ENCODE measurements at regions not wholly inside any gene's neighbourhood (a gene's known extent, or its start where the extent isn't known, plus 50 kb on each side); places are given as distances from the start of the nearest gene placed in this dataset.
"Not testable (repeated sequence)": the region's sequence is repeated elsewhere in the genome, so short reads cannot be mapped to it uniquely, and the experiment has no call there.

- no peak for DNase-seq (ENCODE audit: low read depth)
Observed at GRCh38 chr10:125266966-125267365, 106.6 kb upstream of the CTBP2 start.

GRCh38 chr10:125266541-125266940, 106.2 kb upstream of the CTBP2 start:
- no peak for DNase-seq (ENCODE audit: low read depth)

GRCh38 chr10:125265579-125265955, 105.2 kb upstream of the CTBP2 start:
- no peak for DNase-seq (ENCODE audit: low read depth)

- no peak for DNase-seq (ENCODE audit: low read depth)
Observed at GRCh38 chr10:125264757-125265578, 104.6 kb upstream of the CTBP2 start.

- DNase-seq (ENCODE audit: low read depth): no peak
Observed at GRCh38 chr10:125264091-125264490, 103.7 kb upstream of the CTBP2 start.

- no peak for DNase-seq (ENCODE audit: low read depth)
Observed at GRCh38 chr10:125263551-125263950, 103.2 kb upstream of the CTBP2 start.

GRCh38 chr10:125262920-125263319, 102.6 kb upstream of the CTBP2 start:
- no peak for DNase-seq (ENCODE audit: low read depth)

- no peak for DNase-seq (ENCODE audit: low read depth)
Observed at GRCh38 chr10:125262409-125262808, 102.0 kb upstream of the CTBP2 start.

GRCh38 chr10:125261491-125262186, 101.3 kb upstream of the CTBP2 start:
- no peak for DNase-seq (ENCODE audit: low read depth)

GRCh38 chr10:125260260-125260659, 99.9 kb upstream of the CTBP2 start:
- no peak for DNase-seq (ENCODE audit: low read depth)

GRCh38 chr10:125259651-125260050, 99.3 kb upstream of the CTBP2 start:
- DNase-seq (ENCODE audit: low read depth): no peak

- DNase-seq (ENCODE audit: low read depth): no peak
Observed at GRCh38 chr10:125258676-125259075, 98.3 kb upstream of the CTBP2 start.

- no peak for DNase-seq (ENCODE audit: low read depth)
Observed at GRCh38 chr10:125257521-125258108, 97.3 kb upstream of the CTBP2 start.

GRCh38 chr10:125256026-125256425, 95.7 kb upstream of the CTBP2 start:
- DNase-seq (ENCODE audit: low read depth): no peak

GRCh38 chr10:125252937-125253336, 92.6 kb upstream of the CTBP2 start:
- no peak for DNase-seq (ENCODE audit: low read depth)

- not testable (repeated sequence) for DNase-seq (ENCODE audit: low read depth)
Observed at GRCh38 chr10:125250834-125251233, 90.5 kb upstream of the CTBP2 start.

GRCh38 chr10:125249948-125250347, 89.6 kb upstream of the CTBP2 start:
- no peak for DNase-seq (ENCODE audit: low read depth)

GRCh38 chr10:125248489-125248888, 88.1 kb upstream of the CTBP2 start:
- no peak for DNase-seq (ENCODE audit: low read depth)

GRCh38 chr10:125247576-125247975, 87.2 kb upstream of the CTBP2 start:
- no peak for DNase-seq (ENCODE audit: low read depth)

GRCh38 chr10:125243532-125244253, 83.3 kb upstream of the CTBP2 start:
- no peak for DNase-seq (ENCODE audit: low read depth)

GRCh38 chr10:125238682-125239081, 78.3 kb upstream of the CTBP2 start:
- DNase-seq (ENCODE audit: low read depth): no peak

GRCh38 chr10:125236091-125236490, 75.7 kb upstream of the CTBP2 start:
- DNase-seq (ENCODE audit: low read depth): no peak
